Endothelial cell of umbilical vein (primary cell): ENCODE measurements at regions not wholly inside any gene's neighbourhood (a gene's known extent, or its start where the extent isn't known, plus 50 kb on each side); places are given as distances from the start of the nearest gene placed in this dataset.

Experiments
- BruUV-seq: library from RNA; stranded (reverse); fragments of 400-500 nt; replicated peaks from 2 replicates; lab custom pipeline; 2021; lab: Mats Ljungman, UMichigan
- CTCF ChIA-PET: fragments of 300-600, 350-600 bp; sonication (Branson Sonifier 250); formaldehyde crosslinking; loops from one replicate; lab custom pipeline; 2021; ENCODE audit warnings: antibody characterized with exemption, inconsistent platforms; lab: Charles Lee
- POLR2A ChIA-PET: fragments of 300-600, 350-600 bp; sonication (Branson Sonifier 250); formaldehyde crosslinking; loops from one replicate; lab custom pipeline; 2021; ENCODE audit warnings: antibody characterized with exemption, inconsistent platforms; lab: Charles Lee
- DNase-seq: peaks from one replicate; pipeline ENCODE4 v3.0.0-alpha.2; 2011; ENCODE audit warnings: low read depth, low spot score
- FAIRE-seq: peaks from 2 replicates; lab custom pipeline; 2011; peaks lifted over from hg19 to GRCh38; lab: Jason Lieb, UNC
- H2AFZ ChIP-seq: 2 replicates; pipeline ENCODE4 v1.6.0; 2012; ENCODE audit warnings: low read depth, low read length, control low read depth, inconsistent platforms
- H3K27ac ChIP-seq: 2 replicates; pipeline ENCODE4 v1.5.1; 2011; ENCODE audit warnings: low read depth, mild to moderate bottlenecking, control low read depth, low read length, moderate library complexity; ENCODE audit not compliant: insufficient read depth
- H3K27me3 ChIP-seq, 2 experiments: 2 replicates each; pipeline versions ENCODE4 v1.6.0 to v1.6.1; 2011; ENCODE audit warnings: low read length in 2 of 2, mixed read lengths in 1 of 2; ENCODE audit not compliant: control insufficient read depth in 2 of 2, insufficient read depth in 2 of 2
- H3K36me3 ChIP-seq, 2 experiments: 2 replicates in 1 of 2; 3 replicates in 1 of 2; pipeline ENCODE4 v1.5.1; 2011; ENCODE audit warnings: low read length in 2 of 2, mild to moderate bottlenecking in 1 of 2, moderate library complexity in 1 of 2; ENCODE audit not compliant: control insufficient read depth in 2 of 2, insufficient read depth in 2 of 2; ENCODE audit errors: extremely low read depth in 1 of 2
- H3K4me1 ChIP-seq: 3 replicates; pipeline ENCODE4 v1.5.1; 2011; ENCODE audit warnings: mild to moderate bottlenecking, low read length; ENCODE audit not compliant: control insufficient read depth, insufficient read depth; ENCODE audit errors: extremely low read depth
- H3K4me2 ChIP-seq: 2 replicates; pipeline ENCODE4 v1.6.1; 2011; ENCODE audit warnings: low read length, control low read depth, mixed read lengths; ENCODE audit not compliant: insufficient read depth
- H3K4me3 ChIP-seq, 3 experiments: fragments of 200-600 bp in 1 of 3; sonication (generic), shearing (Covaris generic) in 1 of 3; replicated peaks in 1 of 3; 2 replicates each; pipeline ENCODE4 v1.5.1; 2011 to 2016; ENCODE audit warnings: control low read depth in 3 of 3, low read length in 3 of 3, mild to moderate bottlenecking in 2 of 3, inconsistent platforms in 1 of 3, low read depth in 1 of 3, moderate library complexity in 1 of 3; ENCODE audit not compliant: insufficient read depth in 1 of 3
- H3K79me2 ChIP-seq: 2 replicates; pipeline ENCODE4 v1.6.0; 2012; ENCODE audit warnings: low read length, inconsistent platforms; ENCODE audit not compliant: control insufficient read depth, insufficient read depth
- H3K9ac ChIP-seq: replicated peaks from 2 replicates; pipeline ENCODE3; 2011; ENCODE audit warnings: low read length, control low read depth; ENCODE audit not compliant: insufficient read depth; ENCODE audit errors: extremely low read depth
- H3K9me1 ChIP-seq: replicated peaks from 3 replicates; pipeline ENCODE4 v1.6.0; 2011; ENCODE audit warnings: mild to moderate bottlenecking, low read length; ENCODE audit not compliant: control insufficient read depth, insufficient read depth; ENCODE audit errors: extremely low read depth
- H3K9me3 ChIP-seq: replicated peaks from 2 replicates; pipeline ENCODE4 v1.5.1; 2012; ENCODE audit warnings: low read length, inconsistent platforms; ENCODE audit not compliant: control insufficient read depth, insufficient read depth
- H4K20me1 ChIP-seq: replicated peaks from 2 replicates; pipeline ENCODE3; 2011; ENCODE audit warnings: mild to moderate bottlenecking, low read length; ENCODE audit not compliant: control insufficient read depth, insufficient read depth; ENCODE audit errors: extremely low read depth
- EZH2 ChIP-seq: IDR thresholded peaks from 2 replicates; pipeline ENCODE4 v1.6.1; 2012; ENCODE audit warnings: borderline replicate concordance, low read depth, mild to moderate bottlenecking, moderate library complexity, low read length, inconsistent platforms; ENCODE audit not compliant: severe bottlenecking
- FOS ChIP-seq: IDR thresholded peaks from 2 replicates; pipeline ENCODE4 v1.6.1; 2011; ENCODE audit warnings: mild to moderate bottlenecking, low read length, moderate library complexity, borderline replicate concordance; ENCODE audit not compliant: insufficient read depth
- GATA2 ChIP-seq: IDR thresholded peaks from 2 replicates; pipeline ENCODE4 v1.7.0; 2011; ENCODE audit warnings: low read depth, mild to moderate bottlenecking, moderate library complexity, mixed read lengths, low read length; ENCODE audit not compliant: insufficient read length, insufficient read depth
- JUN ChIP-seq: IDR thresholded peaks from 2 replicates; pipeline ENCODE4 v1.6.1; 2011; ENCODE audit warnings: borderline replicate concordance, low read depth; ENCODE audit not compliant: insufficient read length, insufficient read depth
- MYC ChIP-seq: IDR thresholded peaks from one replicate; pipeline ENCODE4 v1.6.1; 2011; ENCODE audit warnings: mild to moderate bottlenecking, low read depth, low read length
- POLR2A ChIP-seq: IDR thresholded peaks from 2 replicates; pipeline ENCODE4 v1.6.1; 2012; ENCODE audit warnings: low read depth, mild to moderate bottlenecking, control low read depth, low read length
- POLR2AphosphoS5 ChIP-seq: IDR thresholded peaks from 2 replicates; pipeline ENCODE4 v1.6.1; 2012; ENCODE audit warnings: low read depth, mild to moderate bottlenecking, control low read depth, low read length, moderate library complexity; ENCODE audit not compliant: insufficient read depth
- dilution Hi-C: fragments of 300-500 bp; cut with MboI; formaldehyde crosslinking; loops from one replicate; pipeline ENCODE4 v1.15.0; 2019; ENCODE audit warnings: low sequenced_read_pairs; ENCODE audit not compliant: extremely low pct_ligation_motif_present
- intact Hi-C: fragments of 100-400 bp; cut with micrococcal nuclease; formaldehyde crosslinking; loops from one replicate; pipeline ENCODE4 v1.10.0; 2022
- TF ChIP-seq, protein P1 (sequence below), 2 donors: IDR thresholded peaks; 1 replicate in 1 of 2; 2 replicates in 1 of 2; pipeline ENCODE4 v1.5.1; 2011; ENCODE audit warnings: low read length in 2 of 2, mild to moderate bottlenecking in 2 of 2, moderate library complexity in 2 of 2, control low read depth in 1 of 2, inconsistent platforms in 1 of 2, low read depth in 1 of 2; ENCODE audit not compliant: insufficient read depth in 1 of 2; ENCODE audit errors: extremely low read depth in 1 of 2
- TF ChIP-seq, protein P2 (sequence below): IDR thresholded peaks from 2 replicates; pipeline ENCODE4 v1.6.1; 2011; ENCODE audit not compliant: insufficient read depth, insufficient read length

GRCh38 chr10:121168545-121169216 lies 317.5 kb downstream of the WDR11 start:
- no TSS peak for BruUV-seq
- Histone ChIP-seq H3K4me2 (no peak overlapping the region), H3K79me2 (no peaks in the 10 kb centered on the region), H2AFZ (no peak overlapping the region), H4K20me1 (no peaks in the 10 kb centered on the region), H3K9me3 (peaks cover 2% of the 10 kb centered on the region), H3K27ac (no peak overlapping the region), H3K36me3 (no peaks in the 10 kb centered on the region), H3K4me3 (no peak overlapping the region), H3K9ac (no peak overlapping the region), H3K27me3 (no peaks in the 10 kb centered on the region), H3K9me1 (no peaks in the 10 kb centered on the region), H3K4me1 (no peaks in the 10 kb centered on the region)
- CTCF ChIA-PET, result interaction anchor here (0.6 kb wide), 1 partner anchor 131 kb away, joined by 4 read pairs; no protein-coding TSS in a partner anchor
- FAIRE-seq (no peak), DNase-seq (no peak)
- TF ChIP-seq FOS (no peak), POLR2AphosphoS5 (no peak), MYC (no peak), EZH2 (no peak)
- TF ChIP-seq, protein P1, sequence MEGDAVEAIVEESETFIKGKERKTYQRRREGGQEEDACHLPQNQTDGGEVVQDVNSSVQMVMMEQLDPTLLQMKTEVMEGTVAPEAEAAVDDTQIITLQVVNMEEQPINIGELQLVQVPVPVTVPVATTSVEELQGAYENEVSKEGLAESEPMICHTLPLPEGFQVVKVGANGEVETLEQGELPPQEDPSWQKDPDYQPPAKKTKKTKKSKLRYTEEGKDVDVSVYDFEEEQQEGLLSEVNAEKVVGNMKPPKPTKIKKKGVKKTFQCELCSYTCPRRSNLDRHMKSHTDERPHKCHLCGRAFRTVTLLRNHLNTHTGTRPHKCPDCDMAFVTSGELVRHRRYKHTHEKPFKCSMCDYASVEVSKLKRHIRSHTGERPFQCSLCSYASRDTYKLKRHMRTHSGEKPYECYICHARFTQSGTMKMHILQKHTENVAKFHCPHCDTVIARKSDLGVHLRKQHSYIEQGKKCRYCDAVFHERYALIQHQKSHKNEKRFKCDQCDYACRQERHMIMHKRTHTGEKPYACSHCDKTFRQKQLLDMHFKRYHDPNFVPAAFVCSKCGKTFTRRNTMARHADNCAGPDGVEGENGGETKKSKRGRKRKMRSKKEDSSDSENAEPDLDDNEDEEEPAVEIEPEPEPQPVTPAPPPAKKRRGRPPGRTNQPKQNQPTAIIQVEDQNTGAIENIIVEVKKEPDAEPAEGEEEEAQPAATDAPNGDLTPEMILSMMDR (IDR thresholded peaks at IDR 0.05; ENCODE audit: extremely low read depth in 1 of 2, insufficient read depth in 1 of 2, low read depth in 1 of 2, low read length in 2 of 2), result no peak
- dilution Hi-C loops, result no loop called here
- intact Hi-C loops, result no loop called here
- POLR2A ChIA-PET, result no interaction called here

DNA sequence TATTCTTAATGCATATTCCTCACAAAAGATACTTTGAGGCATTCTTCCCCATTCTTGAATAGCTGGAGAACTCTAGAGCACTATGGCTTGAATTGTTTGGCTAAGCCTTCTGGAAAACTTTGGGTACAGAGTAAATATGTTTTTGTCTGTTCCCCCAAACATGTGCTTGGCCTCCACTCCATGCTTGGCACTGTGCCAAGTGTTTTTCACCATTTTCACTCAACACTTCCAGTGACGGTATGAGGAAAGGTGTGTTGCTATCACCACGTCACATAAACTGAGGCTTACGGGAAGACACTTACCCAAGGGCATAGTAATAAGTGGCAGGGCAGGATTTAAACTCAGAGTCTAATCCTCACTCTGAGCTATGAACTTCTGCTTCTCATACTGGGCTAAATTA lies 318.2 kb downstream of the WDR11 start:
- TF ChIP-seq JUN (no peak), EZH2 (no peak), GATA2 (no peak), POLR2AphosphoS5 (no peak), POLR2A (no peak), FOS (no peak), MYC (no peak)
- TF ChIP-seq, protein P1 (IDR thresholded peaks at IDR 0.05; ENCODE audit: extremely low read depth in 1 of 2, insufficient read depth in 1 of 2, low read depth in 1 of 2, low read length in 2 of 2), result no peak
- TF ChIP-seq, protein P2, sequence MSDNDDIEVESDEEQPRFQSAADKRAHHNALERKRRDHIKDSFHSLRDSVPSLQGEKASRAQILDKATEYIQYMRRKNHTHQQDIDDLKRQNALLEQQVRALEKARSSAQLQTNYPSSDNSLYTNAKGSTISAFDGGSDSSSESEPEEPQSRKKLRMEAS, result no peak
- BruUV-seq, result no TSS peak
- Histone ChIP-seq H3K4me2 (no peak overlapping the region), H3K9ac (no peak overlapping the region), H2AFZ (no peak overlapping the region), H3K9me3 (peaks cover 2% of the 10 kb centered on the region), H3K27ac (no peak overlapping the region), H3K9me1 (no peaks in the 10 kb centered on the region), H3K4me1 (no peaks in the 10 kb centered on the region), H3K4me3 (no peak overlapping the region), H3K79me2 (no peaks in the 10 kb centered on the region), H3K27me3 (no peaks in the 10 kb centered on the region), H4K20me1 (no peaks in the 10 kb centered on the region), H3K36me3 (no peaks in the 10 kb centered on the region)
- dilution Hi-C loops (no loop called here), intact Hi-C loops (no loop called here)
- POLR2A ChIA-PET, result no interaction called here
- FAIRE-seq (no peak), DNase-seq (no peak)
- CTCF ChIA-PET, result no interaction called here
